AG08395 (cell line): ENCODE measurements at regions not wholly inside any gene's neighbourhood (a gene's known extent, or its start where the extent isn't known, plus 50 kb on each side); places are given as distances from the start of the nearest gene placed in this dataset.

Experiments
- DNase-seq: peaks from one replicate; pipeline ENCODE4 v3.0.0; 2012; ENCODE audit warnings: mixed read lengths, low spot score

DNA sequence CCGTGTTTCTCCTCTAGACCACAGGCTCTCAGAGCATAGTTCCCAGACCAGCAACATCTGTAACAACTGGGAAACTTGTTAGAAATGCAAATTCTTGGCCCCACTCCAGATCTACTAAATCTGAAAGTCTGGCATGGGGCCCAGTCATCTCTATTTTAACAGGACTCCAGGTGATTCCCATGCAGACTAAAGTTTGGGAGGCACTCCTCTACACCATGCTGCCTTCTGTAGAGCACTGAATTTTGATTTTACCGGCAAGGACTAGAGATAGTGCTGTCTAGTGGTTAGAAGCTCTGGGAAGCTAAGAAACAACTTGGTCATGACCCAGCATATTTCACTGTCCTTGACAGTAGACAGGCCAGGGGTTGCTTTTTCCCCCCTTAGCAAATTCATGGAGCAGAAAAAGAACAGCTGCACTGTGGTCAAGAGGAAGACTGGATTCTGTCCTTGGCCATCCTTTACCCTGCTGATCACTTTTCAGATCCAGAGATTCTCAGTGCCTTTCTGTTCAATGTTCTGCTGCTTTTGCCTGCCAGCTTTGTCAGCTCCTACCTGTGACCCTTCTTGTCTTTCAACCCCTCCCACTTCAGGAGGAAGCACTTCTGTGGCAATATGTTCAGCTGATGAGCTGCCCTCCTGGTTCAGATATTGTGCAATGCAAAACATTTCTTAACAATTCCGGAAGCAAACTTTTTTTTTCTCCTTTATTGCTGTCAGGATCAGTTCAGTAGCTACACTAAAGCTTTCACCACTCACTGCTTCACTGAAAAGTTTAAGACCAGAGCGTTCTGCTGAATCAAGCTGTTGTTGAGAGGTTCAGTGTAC lies 133.8 kb upstream of the NUDT4 start:
- DNase-seq, result peak; percentile 49

DNA sequence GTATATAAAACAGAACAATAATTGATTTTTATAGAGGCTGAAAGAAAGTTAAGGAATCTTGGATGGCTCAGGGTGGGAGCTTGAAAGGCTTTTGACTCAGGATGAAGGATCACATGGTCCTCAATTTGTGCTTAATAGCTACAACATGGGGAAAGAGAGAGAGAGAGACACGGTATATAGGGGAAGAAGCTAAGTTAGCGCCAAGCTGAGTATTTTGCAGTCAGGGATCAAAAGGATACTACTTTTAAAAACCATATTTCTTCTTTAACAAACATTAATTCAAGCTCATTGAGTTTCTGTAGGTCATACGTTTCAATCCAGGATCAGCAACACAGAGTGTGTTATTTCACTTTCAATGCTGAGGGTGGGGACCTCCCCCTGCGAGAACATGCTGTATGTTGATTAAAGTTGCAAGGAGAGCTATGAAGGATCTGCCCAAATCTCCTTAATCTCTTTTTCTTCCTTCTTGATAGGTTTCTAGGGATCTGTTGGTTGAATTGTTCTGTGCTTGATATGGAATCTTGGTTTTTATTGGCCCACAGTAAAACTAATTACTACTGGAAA lies 133.1 kb upstream of the NUDT4 start:
- DNase-seq, result no peak

GRCh38 chr12:93245543-93245942 lies 132.2 kb upstream of the NUDT4 start:
- DNase-seq, result no peak

DNA sequence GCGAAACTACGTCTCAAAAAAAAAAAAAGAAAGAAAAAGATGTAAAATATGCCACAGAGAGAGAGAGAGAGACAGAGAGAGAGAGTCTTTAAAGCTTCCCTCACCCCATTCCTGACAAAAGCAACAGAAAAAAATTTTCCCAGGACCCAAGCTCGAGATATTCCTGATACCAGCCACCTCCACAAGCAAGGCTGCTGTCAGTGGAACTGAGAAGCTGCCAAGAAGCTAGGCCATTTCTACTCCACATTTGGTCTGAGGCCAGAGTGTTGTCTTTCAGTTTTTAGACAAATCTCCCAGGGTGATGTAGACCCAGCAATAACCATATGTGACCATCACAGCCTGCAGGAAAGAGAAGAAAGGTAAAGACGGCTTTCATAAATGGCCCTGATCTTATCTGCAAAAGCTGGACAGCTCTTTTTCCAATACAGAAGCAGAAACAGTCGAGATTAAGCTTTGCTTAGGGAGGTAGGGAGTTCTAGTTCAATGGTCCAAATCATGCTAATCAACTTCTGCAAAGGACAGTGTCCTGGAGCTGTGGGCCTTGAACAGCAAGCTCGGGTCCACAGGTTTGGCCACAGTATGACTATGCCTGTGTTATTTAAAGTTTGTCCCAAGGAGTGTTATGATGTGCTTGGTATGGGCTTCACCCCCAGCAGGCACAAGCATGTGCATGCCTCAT lies 130.3 kb upstream of the NUDT4 start:
- DNase-seq, result no peak

- DNase-seq, result no peak
These were observed 125.5 kb upstream of the NUDT4 start for GRCh38 chr12:93252221-93252620.

GRCh38 chr12:93254911-93255310 lies 122.8 kb upstream of the NUDT4 start:
- no peak for DNase-seq

DNA sequence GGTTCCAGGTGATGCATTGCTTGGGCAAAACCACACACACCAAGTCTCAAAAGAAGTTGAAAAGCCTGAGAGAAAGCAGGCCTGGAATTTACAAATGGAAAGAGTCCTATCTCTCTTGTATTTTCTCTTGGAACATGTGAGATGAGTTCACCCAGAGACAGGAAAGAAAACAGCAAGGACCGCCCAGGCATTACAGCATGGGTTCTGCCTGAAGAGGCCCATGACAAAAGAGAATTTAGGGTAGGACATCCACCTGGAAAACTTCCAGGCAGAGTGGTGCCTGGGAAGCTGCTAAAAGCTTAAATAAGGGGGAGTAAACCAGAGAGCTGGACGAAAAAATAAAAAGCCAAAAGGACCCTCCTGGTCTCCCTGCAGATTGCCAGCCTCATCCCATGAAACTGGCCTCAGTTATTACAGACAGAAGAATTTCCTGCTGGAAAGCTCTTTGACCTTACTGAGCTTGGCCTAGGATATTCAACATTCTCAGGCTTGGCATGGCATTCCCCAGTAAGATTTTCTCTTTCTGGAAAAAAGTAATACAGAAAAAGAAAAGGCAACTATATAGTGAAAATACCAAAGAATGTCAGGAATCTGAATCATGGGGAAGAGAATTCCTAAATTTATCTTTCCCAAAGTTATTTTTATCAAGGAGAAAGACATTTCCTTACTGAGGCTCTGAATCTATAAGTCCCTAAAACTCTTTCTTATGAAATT lies 121.3 kb upstream of the NUDT4 start:
- no peak for DNase-seq

DNA sequence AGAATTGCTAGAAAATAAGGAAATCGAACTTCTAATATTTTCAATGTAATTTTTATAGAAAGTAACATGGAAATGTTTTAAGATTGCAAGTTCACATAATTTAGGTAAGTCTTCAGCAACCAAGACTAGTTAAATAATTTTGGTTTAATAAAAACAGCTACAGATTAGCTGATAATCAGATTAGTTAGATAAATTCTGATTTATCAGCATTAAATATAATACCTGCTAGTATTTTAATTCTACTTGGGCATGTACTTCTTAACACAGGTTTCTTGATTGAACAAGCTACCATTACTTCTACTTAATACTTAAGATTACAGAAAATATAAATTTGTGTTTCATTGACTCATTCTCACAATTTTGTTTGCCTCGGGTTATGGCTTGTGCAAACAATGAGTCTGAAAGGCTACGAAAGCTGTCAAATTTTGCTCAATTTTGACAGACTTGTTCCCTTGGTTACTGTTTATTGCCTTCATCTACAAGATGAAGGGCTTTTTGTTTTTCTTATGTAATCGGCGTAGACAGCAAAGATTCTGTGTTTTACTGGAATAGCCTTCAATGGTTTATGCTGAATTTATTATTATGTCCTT lies 116.1 kb upstream of the NUDT4 start:
- DNase-seq, result no peak

DNA sequence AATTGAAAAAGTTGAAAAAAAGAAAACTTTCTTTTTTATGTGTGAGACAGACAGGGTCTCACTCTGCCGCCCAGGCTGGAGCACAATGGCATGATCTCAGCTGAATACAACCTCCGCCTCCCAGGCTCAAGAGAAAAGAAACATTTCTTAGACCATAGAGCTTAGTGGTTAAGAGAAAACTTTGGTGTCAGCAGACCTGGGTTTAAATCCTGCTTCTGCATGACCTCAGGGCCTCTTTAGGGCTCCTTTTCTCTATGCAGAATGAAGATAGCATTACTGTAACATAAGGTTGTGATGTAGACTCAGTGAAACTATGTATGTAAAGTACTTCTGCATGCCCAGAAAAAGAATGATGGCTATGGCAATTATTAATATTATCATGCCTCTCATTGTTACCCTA lies 104.7 kb upstream of the NUDT4 start:
- DNase-seq, result no peak

DNA sequence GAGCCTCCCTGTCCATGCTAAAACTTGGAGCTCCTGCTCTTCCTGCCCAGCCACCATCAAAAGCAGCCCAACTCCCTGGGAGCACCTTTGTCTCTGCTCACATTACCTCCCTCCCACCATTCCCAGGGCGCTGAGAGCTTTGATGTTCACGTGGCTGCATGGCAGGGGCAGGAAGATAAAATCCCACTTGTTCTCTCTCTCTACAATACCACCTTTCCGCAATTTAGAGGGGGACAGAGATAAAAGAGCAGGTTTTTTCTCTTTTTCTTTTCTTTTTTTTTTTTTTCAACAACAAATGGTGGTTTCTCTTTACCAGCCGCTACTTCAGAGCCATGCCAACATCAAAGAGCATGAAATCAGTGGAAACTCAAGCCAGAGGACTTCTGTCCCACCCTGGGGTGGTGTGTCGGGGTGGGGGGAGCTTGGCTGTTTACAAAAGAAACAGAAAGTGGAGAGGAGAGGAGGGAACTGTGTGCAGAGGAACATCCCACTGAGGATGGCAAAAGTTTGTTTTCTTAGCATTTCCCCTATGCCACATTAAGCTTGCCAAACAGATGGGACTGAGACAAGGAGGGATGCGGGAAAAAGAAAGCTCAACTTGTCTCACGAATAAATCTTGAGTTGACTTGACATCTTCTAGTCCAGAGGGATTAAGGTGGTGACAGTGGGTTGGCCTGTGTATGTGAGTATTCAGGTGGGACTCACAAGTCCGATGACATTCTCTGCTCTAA lies 103.7 kb upstream of the NUDT4 start:
- no peak for DNase-seq

- no peak for DNase-seq
These were observed 102.8 kb upstream of the NUDT4 start for GRCh38 chr12:93274937-93275336.

DNA sequence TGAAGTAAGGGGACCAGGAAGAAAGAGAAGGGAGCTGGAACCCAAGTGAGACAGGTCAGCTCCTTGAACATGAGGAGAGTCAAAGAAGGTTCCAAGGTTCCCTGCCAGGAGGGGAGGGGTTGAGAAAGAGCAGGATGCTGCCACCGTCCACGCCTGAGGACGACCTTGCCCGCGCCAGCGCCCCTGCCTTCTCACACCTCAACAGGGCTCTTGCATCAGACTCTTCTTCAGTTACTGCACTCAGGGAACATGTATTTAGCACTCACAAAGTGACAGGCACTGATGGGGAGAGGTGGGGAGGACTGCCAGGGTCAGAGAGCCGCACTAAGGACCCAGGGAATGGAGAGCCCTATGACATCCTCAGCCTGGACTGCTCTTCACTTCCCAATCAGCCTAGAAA lies 102.1 kb upstream of the NUDT4 start:
- no peak for DNase-seq

DNA sequence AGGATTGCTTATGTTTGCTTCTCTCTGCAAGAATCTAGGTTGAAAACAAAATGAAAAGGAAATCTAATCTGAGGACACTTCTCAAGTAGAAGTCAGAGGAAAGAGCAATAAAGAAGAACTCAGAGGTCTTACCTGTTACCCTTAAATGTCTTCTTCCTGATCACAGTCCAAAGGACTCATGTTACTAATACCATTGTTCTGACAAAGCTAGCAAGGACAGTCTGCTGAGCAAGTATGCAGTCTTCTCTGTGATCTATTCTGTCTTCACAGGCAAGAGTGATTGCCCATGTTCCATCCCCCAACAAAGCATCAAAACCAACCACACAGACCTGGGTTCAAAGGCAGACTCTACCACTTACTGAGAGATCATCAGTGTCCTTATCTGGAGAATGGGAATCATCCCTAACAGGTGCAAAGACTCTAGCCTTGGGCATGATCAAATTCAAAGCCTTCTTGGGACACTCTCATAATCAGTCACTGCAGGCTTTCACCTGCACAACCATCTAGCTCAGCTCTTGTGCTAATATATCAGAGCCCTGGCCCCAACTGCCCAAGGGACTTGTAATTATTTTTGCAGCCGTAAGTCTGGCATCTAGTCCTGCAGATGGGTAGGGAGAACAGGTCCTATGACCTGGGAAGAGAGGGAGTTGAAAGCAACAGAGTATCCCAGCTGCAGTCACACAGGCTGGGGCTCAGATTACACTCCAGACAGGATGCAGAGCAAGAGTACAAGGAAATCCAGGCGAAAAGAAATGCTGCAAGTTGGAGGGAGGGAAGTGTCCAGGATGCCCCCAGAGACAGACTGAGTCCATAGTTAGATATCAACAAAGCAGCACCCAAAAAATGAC lies 97.9 kb upstream of the NUDT4 start:
- DNase-seq, result no peak

DNA sequence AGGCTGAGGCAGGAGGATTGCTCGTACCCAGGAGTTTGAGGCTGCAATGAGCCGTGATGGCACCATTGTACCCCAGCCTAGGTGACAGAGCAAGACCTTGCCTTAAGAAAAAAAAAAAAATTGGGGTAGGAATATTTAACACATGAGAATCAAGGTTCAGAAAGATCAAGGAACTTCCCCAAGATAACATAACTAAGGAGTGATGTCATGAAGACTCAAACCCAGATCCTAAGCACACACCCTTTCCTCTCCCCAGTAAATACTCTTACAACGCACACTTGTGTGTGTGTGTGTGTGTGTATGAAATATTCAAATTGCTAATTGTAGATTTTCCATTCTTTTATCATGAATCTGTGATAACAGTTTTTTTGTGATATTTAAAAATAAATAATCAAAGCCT lies 90.6 kb upstream of the NUDT4 start:
- no peak for DNase-seq

- DNase-seq, result no peak
These were observed 89.1 kb upstream of the NUDT4 start for GRCh38 chr12:93288626-93289025.

- no peak for DNase-seq
These were observed 87.3 kb upstream of the NUDT4 start for GRCh38 chr12:93290391-93290790.

DNA sequence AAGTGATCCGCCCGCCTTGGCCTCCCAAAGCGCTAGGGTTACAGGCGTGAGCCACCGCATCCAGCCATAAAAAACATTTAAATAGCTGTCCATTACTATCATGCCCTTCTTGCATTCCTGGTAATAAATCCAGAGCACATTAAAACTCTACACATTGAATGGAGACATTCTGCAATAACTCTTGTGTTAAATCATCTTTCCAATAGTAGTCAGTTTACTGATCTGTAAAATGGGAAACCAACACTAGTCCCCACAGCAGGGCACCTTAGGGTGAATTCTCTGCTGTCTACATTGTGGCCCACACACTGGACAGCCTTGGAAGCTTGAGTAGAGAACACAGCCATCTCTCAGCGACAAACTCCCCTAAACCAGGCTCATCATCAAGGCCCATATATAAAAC lies 85.5 kb upstream of the NUDT4 start:
- no peak for DNase-seq

DNA sequence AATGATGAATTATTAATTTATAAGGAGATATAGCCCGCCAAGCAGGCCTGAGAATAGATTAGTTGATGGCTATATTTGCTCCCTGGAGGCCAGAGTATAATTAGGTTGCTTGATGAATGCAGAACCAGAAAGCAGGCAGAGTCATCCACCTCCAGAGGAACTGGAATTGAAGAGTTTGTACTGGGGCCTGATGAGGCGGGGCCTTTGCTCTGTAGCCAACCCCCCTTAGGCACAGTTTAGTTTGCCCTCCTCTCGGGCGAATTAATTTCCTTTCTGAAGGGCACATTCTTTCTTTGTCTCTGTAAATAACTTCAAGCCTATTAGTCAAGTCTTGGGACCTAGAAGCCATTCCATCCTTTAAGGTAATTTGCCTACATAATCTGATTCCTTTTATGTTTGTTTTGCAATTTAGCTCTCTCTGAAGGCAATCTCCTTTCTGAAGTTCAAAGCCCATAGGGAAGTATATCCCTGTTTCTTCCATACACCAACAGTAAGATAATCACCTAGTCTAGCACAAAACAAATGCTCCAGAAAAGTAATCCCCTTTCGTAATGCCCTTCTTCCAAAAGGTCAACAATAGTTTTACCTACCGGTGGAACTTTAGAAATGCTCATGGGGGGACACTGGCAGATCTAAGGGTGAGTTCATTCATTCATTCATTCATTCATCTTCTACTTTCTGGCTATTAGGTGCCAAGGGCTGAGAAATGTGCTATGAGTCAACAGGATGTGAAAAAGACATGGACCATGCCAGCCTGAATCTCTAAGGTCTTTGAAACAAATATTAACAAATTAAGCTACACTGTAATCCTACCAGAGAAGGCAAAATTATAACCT lies 84.8 kb upstream of the NUDT4 start:
- no peak for DNase-seq

GRCh38 chr12:93297032-93297431 lies 80.7 kb upstream of the NUDT4 start:
- DNase-seq, result no peak

GRCh38 chr12:93297536-93297935 lies 80.2 kb upstream of the NUDT4 start:
- DNase-seq, result no peak
